Spleen (tissue), 11 donors: ENCODE measurements at regions not wholly inside any gene's neighbourhood (a gene's known extent, or its start where the extent isn't known, plus 50 kb on each side); places are given as distances from the start of the nearest gene placed in this dataset.

Experiments
- DNase-seq: peaks from one replicate; pipeline ENCODE4 v3.0.0-alpha.2; 2020
- H3K27ac ChIP-seq, 8 donors: fragments of 200-600 bp; sonication (generic) in 7 of 8; 1 replicate in 4 of 8; 2 replicates in 4 of 8; pipeline versions ENCODE4 v1.5.0 to v1.8.0; 2016 to 2021; ENCODE audit warnings: inconsistent platforms in 4 of 8, mild to moderate bottlenecking in 4 of 8, moderate library complexity in 1 of 8
- H3K27me3 ChIP-seq, 7 donors: fragments of 200-600 bp; sonication (generic) in 6 of 7; replicated peaks in 1 of 7; 1 replicate in 4 of 7; 2 replicates in 3 of 7; pipeline versions ENCODE4 v1.5.0 to v1.8.0; 2016 to 2021; ENCODE audit warnings: inconsistent platforms in 3 of 7, mild to moderate bottlenecking in 1 of 7
- H3K36me3 ChIP-seq, 6 donors: fragments of 200-600 bp; sonication (generic) in 5 of 6; 1 replicate in 4 of 6; 2 replicates in 2 of 6; pipeline versions ENCODE4 v1.5.0 to v1.8.0; 2016 to 2021; ENCODE audit warnings: inconsistent platforms in 2 of 6
- H3K4me1 ChIP-seq, 6 donors: fragments of 200-600 bp; sonication (generic) in 5 of 6; 1 replicate in 3 of 6; 2 replicates in 3 of 6; pipeline versions ENCODE4 v1.5.0 to v1.8.0; 2016 to 2021; ENCODE audit warnings: inconsistent platforms in 3 of 6
- H3K4me3 ChIP-seq, 8 donors: fragments of 200-600 bp; sonication (generic) in 7 of 8; 1 replicate in 4 of 8; 2 replicates in 4 of 8; pipeline versions ENCODE4 v1.5.0 to v1.8.0; 2016 to 2021; ENCODE audit warnings: inconsistent platforms in 4 of 8, mild to moderate bottlenecking in 4 of 8, moderate library complexity in 2 of 8
- H3K9me3 ChIP-seq, 8 donors: fragments of 200-600 bp; sonication (generic) in 7 of 8; 1 replicate in 4 of 8; 2 replicates in 4 of 8; pipeline versions ENCODE4 v1.5.0 to v1.8.0; 2016 to 2021; ENCODE audit warnings: inconsistent platforms in 4 of 8
- CTCF ChIP-seq, 11 experiments: fragments of 200-600 bp in 7 of 11; fragments of 450-650 bp in 4 of 11; sonication (generic) in 4 of 11; IDR thresholded peaks in 8 of 11; conservative IDR thresholded peaks in 3 of 11; 1 replicate in 7 of 11; 2 replicates in 4 of 11; pipeline versions ENCODE4 v1.4.0 to v1.8.0; 2016 to 2021; ENCODE audit warnings: antibody characterized with exemption in 11 of 11, inconsistent platforms in 4 of 11, mild to moderate bottlenecking in 1 of 11
- POLR2A ChIP-seq, 3 donors: fragments of 450-650 bp; IDR thresholded peaks; one replicate each; pipeline ENCODE4 v1.5.1; 2017; ENCODE audit warnings: antibody characterized with exemption in 3 of 3, mild to moderate bottlenecking in 1 of 3
- POLR2AphosphoS5 ChIP-seq, 3 donors: sonication (generic); formaldehyde crosslinking; IDR thresholded peaks; one replicate each; pipeline ENCODE4 v1.5.1; 2017; ENCODE audit warnings: antibody characterized with exemption in 3 of 3
- WGBS, 5 donors: extraction: QIAGEN DNeasy Blood & Tissue Kit in 3 of 5; methylation state at CpG; one replicate each; pipeline versions ENCODE4 v1.1.5 to v1.1.7; 2013 to 2018; 5-methylcytosine and 5-hydroxymethylcytosine counted together
- intact Hi-C: fragments of 100-400 bp; cut with DNase I; formaldehyde crosslinking; loops from one replicate; pipeline ENCODE4 v1.15.0; 2023; ENCODE audit warnings: low total_unique reads
- donor health status: healthy with polysubstance abuse.
- donor health status: DM: no; HTN: no; CAD: no; lungs with moderate emphysema.
- donor health status: DM: no; HTN: no; CAD: no.
- donor health status: Bipolar disorder and iron deficiency.
- donor health status: healthy.
- donor health status: DM: no; HTN: no; CAD: no.
- donor health status: DM: yes; HTN: yes; CAD: no.

- H3K4me1 ChIP-seq, result peaks cover 0 to 9% (median under 1%) of the 10 kb centered on the region in 6 donors
- 61 to 74% (median 73%) methylated on average over 8 of the region's 8 CpGs for WGBS, 5 donors
- H3K4me3 ChIP-seq, result no peak overlapping the region
- no peaks in the 10 kb centered on the region for H3K36me3 ChIP-seq
- intact Hi-C loops, result no loop called here
- no peaks in the 10 kb centered on the region for H3K27me3 ChIP-seq
- TF ChIP-seq CTCF (IDR thresholded peaks at IDR 0.05 in 8 of 11, conservative IDR thresholded peaks at IDR 0.05 in 3 of 11) (no peak), POLR2A (IDR thresholded peaks at IDR 0.05) (no peak), POLR2AphosphoS5 (IDR thresholded peaks at IDR 0.05) (no peak)
- peaks cover 0 to 12% (median 0%) of the 10 kb centered on the region in 8 donors for H3K9me3 ChIP-seq
- H3K27ac ChIP-seq, result no peak overlapping the region
- no peak for DNase-seq
These were observed 230.7 kb downstream of the BCL11B start for GRCh38 chr14:99041141-99041819.

- H3K36me3 ChIP-seq, result no peaks in the 10 kb centered on the region
- H3K9me3 ChIP-seq, result peaks cover 0 to 12% (median 0%) of the 10 kb centered on the region in 8 donors
- no peak overlapping the region for H3K27ac ChIP-seq
- intact Hi-C loops, result no loop called here
- peaks cover 0 to 4% (median 0%) of the 10 kb centered on the region in 6 donors for H3K4me1 ChIP-seq
- no peak for TF ChIP-seq POLR2A (IDR thresholded peaks at IDR 0.05)
- TF ChIP-seq CTCF (IDR thresholded peaks at IDR 0.05 in 8 of 11, conservative IDR thresholded peaks at IDR 0.05 in 3 of 11), result no peak
- no peak for TF ChIP-seq POLR2AphosphoS5 (IDR thresholded peaks at IDR 0.05)
- no peak for DNase-seq
- no peak overlapping the region for H3K4me3 ChIP-seq
- H3K27me3 ChIP-seq, result no peaks in the 10 kb centered on the region
- WGBS, 5 donors, result 85 to 96% (median 95%) methylated on average over 5 of the region's 5 CpGs
These were observed 230.2 kb downstream of the BCL11B start for GRCh38 chr14:99041820-99042174.

- Histone ChIP-seq H3K27me3 (no peaks in the 10 kb centered on the region), H3K27ac (no peak overlapping the region), H3K36me3 (no peaks in the 10 kb centered on the region), H3K4me1 (peaks cover 0 to 4% (median 0%) of the 10 kb centered on the region in 6 donors), H3K9me3 (peaks cover 0 to 12% (median 0%) of the 10 kb centered on the region in 8 donors), H3K4me3 (no peak overlapping the region)
- DNase-seq, result no peak
- TF ChIP-seq CTCF (IDR thresholded peaks at IDR 0.05 in 8 of 11, conservative IDR thresholded peaks at IDR 0.05 in 3 of 11) (no peak), POLR2A (IDR thresholded peaks at IDR 0.05) (no peak), POLR2AphosphoS5 (IDR thresholded peaks at IDR 0.05) (no peak)
- intact Hi-C loops, result no loop called here
- WGBS, 5 donors, result 82 to 92% (median 89%) methylated on average over 18 to 19 of the region's 19 CpGs
These were observed 229.4 kb downstream of the BCL11B start for GRCh38 chr14:99042381-99043266.

GRCh38 chr14:99043267-99043615, 228.8 kb downstream of the BCL11B start:
- Histone ChIP-seq H3K27me3 (no peaks in the 10 kb centered on the region), H3K4me1 (peaks cover 0 to 4% (median 0%) of the 10 kb centered on the region in 6 donors), H3K9me3 (peaks cover 0 to 12% (median 0%) of the 10 kb centered on the region in 8 donors), H3K4me3 (no peak overlapping the region), H3K27ac (no peak overlapping the region), H3K36me3 (no peaks in the 10 kb centered on the region)
- 72 to 89% (median 81%) methylated on average over 5 of the region's 5 CpGs for WGBS, 5 donors
- intact Hi-C loops, result no loop called here
- DNase-seq, result no peak
- no peak for TF ChIP-seq POLR2AphosphoS5 (IDR thresholded peaks at IDR 0.05)
- no peak for TF ChIP-seq POLR2A (IDR thresholded peaks at IDR 0.05)
- TF ChIP-seq CTCF (IDR thresholded peaks at IDR 0.05 in 8 of 11, conservative IDR thresholded peaks at IDR 0.05 in 3 of 11), result no peak
